ENCODE measurements at regions not wholly inside any gene's neighbourhood (a gene's known extent, or its start where the extent isn't known, plus 50 kb on each side); places are given as distances from the start of the nearest gene placed in this dataset.
"Not testable (repeated sequence)": the region's sequence is repeated elsewhere in the genome, so short reads cannot be mapped to it uniquely, and the experiment has no call there.

DNA sequence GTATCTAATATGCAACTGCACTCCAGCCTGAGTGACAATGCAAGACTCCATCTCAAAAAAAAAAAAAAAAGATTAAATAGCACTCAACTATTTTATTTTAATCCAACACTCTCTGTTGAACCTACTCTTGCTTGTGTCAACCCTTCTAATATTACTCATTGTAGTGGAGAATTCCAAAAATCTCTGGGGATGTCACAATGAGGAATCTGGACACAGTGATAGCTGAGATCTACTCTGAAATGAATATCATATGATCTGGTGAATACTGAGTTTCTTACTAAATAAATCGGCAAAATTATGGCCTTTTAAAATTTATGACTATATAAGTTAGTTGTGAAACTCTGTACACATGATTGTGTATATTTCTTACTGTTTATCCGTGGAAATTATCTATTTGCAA is 418.2 kb downstream of the BCAT1 start:
- no peak for DNase-seq (ENCODE audit: extremely low read depth, low read depth, low spot score)

DNA sequence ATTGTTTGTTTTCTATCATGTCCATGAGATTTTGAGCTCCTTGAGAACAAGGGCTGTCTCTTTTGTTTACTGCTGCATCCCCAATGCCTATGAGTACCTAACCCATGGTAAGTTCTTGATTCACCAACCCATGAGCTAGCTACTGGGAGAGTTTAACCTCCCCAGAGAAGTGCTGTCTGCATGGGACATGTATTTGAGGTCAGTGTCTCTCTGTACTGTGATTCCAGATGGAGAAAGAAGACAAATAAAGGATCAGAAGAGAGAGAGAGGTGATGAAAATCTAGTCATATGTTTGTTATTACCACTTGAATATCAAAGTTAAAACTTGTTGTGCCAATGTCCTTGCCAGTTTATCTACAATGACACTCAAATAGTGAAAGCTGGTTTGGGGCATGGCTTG is 421.8 kb downstream of the BCAT1 start:
- no peak for DNase-seq (ENCODE audit: extremely low read depth, low read depth, low spot score)

DNA sequence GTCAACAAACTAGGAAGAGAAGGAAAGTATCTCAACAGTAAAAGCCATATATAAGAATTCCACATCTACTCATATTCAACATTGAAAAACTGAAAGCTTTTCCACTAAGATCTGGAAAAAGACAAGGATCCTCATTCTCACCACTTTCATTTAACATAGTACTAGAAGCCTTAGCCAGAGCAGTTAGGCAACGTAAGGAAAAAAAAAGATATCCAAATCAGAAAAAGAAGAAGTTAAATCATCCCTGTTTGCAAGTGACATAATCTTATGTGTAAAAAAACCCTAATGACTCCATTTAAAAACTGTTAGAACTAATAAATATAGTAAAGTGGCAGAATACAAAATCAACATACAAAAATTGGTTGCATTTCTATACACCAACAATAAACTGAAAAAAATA is 426.2 kb downstream of the BCAT1 start:
- no peak for DNase-seq (ENCODE audit: extremely low read depth, low read depth, low spot score)

- no peak for DNase-seq (ENCODE audit: extremely low read depth, low read depth, low spot score)
These were observed 429.1 kb downstream of the BCAT1 start for GRCh38 chr12:24519759-24520158.

- DNase-seq (ENCODE audit: extremely low read depth, low read depth, low spot score): no peak
These were observed 431.9 kb downstream of the BCAT1 start for GRCh38 chr12:24517000-24517399.

GRCh38 chr12:24510581-24511125 is 438.2 kb downstream of the BCAT1 start:
- no peak for DNase-seq (ENCODE audit: extremely low read depth, low read depth, low spot score)

GRCh38 chr12:24507827-24508226 is 441.1 kb downstream of the BCAT1 start:
- no peak for DNase-seq (ENCODE audit: extremely low read depth, low read depth, low spot score)

DNA sequence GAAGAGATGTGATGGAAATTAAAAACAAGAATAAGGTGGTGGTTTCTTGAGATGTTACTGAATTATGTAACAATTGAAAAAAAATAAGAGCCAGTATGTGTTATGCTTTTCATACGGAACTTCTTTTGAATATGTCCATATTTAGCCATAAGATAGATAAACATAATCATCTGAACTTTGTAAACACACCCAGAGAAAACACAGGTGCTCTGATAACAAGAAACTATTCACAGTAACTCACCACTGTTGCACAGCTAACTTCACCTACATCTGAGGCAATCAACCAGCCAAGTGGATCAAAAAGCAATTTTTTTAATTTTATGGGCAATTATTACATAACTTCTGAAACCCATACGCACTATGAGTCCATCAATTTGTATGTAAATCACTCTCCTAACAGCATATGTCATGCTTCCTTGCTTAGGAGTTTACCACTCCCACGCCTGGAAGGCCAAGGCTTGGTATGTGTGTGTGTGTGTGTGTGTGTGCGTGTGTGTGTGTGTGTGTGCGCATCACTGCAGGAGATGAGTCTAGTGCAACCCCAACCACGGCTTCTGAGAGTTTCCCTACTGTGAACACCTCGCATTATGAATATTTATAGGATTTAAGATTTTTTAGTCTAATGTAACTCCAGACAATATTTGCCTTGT is 443.4 kb downstream of the BCAT1 start:
- no peak for DNase-seq (ENCODE audit: extremely low read depth, low read depth, low spot score)

- DNase-seq (ENCODE audit: extremely low read depth, low read depth, low spot score): not testable (repeated sequence)
These were observed 445.4 kb downstream of the BCAT1 start for GRCh38 chr12:24503477-24503876.

GRCh38 chr12:24500831-24501230 is 448.1 kb downstream of the BCAT1 start:
- no peak for DNase-seq (ENCODE audit: extremely low read depth, low read depth, low spot score)

- no peak for DNase-seq (ENCODE audit: extremely low read depth, low read depth, low spot score)
These were observed 448.5 kb downstream of the BCAT1 start for GRCh38 chr12:24500421-24500820.

DNA sequence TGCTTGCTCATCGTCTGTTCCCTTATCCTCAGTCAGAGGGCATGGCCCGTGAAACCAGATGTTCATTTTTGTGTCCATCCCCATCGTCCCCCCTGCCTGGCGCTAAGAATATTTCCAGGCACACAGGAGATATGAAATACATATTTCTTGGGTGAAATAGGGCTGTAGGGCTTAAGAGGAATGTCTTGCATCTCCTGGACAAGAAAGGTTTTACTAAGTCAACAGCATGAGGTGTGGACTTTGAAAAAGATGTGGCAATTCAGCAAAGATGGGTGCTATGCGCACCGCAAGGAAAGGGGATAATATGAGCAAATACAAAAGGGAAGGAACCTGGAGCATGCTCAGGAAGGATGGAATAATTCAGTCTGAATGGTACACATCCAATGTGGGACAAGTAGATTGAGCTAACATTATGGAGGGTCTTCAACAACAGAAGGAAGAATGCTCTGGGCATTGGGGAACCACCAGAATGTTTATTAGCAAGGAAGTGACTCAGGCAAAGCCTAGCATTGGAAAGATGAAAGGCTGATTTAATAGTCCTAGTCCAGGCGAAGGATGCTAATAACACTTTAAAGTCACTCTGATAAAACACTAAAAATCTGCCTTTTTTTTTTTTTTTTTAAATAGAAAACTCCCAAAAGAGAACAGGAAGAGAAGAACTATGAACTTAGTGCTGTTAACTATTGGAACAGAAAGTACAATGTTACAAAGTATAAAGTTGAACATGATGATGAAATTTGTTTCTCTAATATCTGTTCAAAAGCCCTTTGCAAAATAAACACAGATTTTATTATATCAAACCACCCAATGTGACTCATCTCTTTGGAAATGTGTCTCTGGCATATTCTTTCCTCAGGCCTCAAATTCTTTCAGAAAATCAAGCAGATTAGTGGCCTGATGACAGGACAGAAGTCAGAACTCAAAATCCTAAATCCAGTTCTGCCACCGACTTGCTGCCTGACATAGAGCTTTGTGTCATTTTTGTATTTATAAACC is 449.5 kb downstream of the BCAT1 start:
- no peak for DNase-seq (ENCODE audit: extremely low read depth, low read depth, low spot score)

GRCh38 chr12:24496755-24497154 is 452.1 kb downstream of the BCAT1 start:
- DNase-seq (ENCODE audit: extremely low read depth, low read depth, low spot score): no peak

DNA sequence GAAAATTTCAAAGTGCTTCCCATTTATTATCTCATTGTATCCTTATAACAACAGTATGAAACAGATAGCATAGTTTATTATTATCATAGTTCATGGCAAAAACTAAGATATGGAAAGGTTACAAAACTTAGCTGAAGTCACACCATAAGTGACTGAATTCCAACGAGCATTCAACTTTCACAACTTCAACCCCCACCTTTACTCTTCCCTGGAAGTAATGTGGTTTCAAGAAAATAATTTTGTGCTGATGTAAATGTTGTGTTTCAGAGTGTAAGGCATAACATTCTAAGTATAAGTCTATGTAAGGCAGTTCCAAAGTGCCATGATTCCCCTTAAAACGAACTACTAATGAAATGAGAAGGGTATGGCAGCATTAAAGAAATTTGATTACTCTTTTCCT is 454.5 kb downstream of the BCAT1 start:
- DNase-seq (ENCODE audit: extremely low read depth, low read depth, low spot score): no peak

- DNase-seq (ENCODE audit: extremely low read depth, low read depth, low spot score): no peak
These were observed 456.9 kb downstream of the BCAT1 start for GRCh38 chr12:24491968-24492367.

- DNase-seq (ENCODE audit: extremely low read depth, low read depth, low spot score): no peak
These were observed 459.0 kb downstream of the BCAT1 start for GRCh38 chr12:24489939-24490338.

DNA sequence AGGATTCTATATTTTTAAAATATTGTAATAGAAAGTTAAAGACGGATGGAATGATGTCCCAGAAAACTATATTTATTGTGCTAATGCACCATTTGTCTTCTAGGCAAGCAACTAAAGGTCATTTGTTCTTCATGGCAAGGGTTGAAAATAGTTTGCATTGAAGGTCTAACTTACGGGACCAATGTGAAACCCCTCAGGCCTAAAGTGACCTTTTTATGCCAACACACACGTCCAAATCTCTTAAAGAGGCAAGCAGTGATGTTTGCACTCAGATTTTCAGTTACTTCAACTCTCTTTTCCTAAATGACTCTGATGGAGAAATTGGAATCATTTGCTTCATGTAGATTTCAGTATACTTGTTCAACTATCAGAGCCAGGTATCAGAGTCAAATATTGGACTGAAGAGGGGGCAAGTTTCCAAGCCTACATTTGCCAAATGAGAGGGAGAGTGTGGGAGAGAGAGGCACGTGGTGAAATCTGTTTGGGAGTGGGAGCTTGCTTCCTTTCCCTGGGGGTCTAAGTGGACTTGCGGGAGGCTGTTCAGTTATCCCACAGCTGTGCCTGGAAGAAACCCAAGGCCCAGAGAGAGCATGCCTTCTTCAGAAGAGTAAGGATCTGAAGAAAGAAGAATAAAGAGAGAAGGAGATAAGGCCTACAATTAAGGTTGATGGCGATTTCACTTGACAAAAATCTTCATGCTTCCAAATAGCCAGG is 459.8 kb downstream of the BCAT1 start:
- DNase-seq (ENCODE audit: extremely low read depth, low read depth, low spot score): no peak

DNA sequence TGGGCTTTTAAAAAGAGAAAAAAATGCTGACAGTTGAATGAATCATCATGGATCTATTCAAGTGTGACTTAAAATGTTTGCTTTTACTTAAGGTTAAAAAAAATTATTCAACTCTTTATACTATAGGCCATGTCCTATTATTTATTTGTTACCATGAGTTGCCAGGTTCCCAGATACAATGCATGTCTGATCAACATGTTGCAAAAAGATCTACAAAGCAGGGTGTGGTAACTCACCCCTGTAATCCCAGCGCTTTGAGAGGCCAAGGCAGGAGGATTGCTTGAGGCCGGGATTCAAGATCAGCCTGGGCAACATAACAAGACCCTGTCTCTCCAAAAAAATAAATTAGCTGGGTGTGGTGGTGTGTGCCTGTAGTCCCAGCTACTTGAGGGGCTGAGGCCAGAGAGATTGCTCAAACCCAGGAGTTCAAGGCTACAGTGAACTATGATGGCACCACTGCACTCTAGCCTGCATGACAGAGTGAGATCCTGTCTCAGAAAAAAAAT is 460.8 kb downstream of the BCAT1 start:
- no peak for DNase-seq (ENCODE audit: extremely low read depth, low read depth, low spot score)

DNA sequence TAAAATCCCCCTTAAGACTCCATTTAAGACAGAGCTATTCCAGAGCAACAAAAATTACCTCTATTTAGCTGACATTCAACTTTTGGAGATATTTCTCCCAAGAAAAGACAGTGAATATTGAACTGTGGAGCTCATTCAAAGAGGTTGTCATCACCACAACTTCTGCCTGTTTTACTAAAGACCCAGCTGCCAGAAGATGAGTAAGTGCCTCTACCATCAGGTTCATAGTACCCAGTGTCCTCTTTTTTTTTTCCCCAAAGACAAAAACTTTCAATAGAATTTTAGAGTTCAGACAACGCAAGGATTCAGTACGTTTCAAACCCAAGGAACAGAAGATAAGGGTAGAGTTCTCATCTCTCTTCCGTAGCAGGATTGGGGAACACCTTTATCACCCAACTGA is 461.3 kb downstream of the BCAT1 start:
- no peak for DNase-seq (ENCODE audit: extremely low read depth, low read depth, low spot score)

DNA sequence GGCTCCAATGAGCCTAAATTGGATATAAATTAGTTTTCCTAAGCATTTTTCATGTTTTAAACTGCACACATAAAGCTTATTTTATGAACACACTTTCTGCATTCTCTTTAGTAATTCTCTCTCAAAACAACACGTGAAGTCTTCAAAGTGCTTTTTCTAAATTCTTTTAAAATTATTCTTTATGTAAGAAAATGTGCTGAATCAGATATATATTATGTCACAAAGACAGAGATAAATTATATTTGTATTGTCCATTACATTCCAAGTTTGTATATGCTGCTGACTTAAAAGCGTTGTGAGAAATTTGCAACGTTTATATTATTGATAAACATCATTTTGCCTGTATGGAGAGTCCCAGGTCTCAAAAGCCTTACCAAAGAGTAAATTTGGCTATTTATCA is 465.2 kb downstream of the BCAT1 start:
- no peak for DNase-seq (ENCODE audit: extremely low read depth, low read depth, low spot score)

Data from glomerular endothelial cell (primary cell).